Fibroblast of the aortic adventitia (primary cell): ENCODE measurements at regions not wholly inside any gene's neighbourhood (a gene's known extent, or its start where the extent isn't known, plus 50 kb on each side); places are given as distances from the start of the nearest gene placed in this dataset.

Experiments
- DNase-seq: peaks from one replicate; pipeline ENCODE4 v3.0.0-alpha.2; 2010; ENCODE audit warnings: low read depth
- H3K4me3 ChIP-seq: 2 replicates; pipeline ENCODE4 v1.5.1; 2011; ENCODE audit warnings: low read depth, mild to moderate bottlenecking, control low read depth, low read length, moderate library complexity
- CTCF ChIP-seq: IDR thresholded peaks from 2 replicates; pipeline ENCODE4 v1.5.1; 2011; ENCODE audit warnings: mild to moderate bottlenecking, low read length, control low read depth, inconsistent platforms; ENCODE audit not compliant: insufficient read depth

DNA sequence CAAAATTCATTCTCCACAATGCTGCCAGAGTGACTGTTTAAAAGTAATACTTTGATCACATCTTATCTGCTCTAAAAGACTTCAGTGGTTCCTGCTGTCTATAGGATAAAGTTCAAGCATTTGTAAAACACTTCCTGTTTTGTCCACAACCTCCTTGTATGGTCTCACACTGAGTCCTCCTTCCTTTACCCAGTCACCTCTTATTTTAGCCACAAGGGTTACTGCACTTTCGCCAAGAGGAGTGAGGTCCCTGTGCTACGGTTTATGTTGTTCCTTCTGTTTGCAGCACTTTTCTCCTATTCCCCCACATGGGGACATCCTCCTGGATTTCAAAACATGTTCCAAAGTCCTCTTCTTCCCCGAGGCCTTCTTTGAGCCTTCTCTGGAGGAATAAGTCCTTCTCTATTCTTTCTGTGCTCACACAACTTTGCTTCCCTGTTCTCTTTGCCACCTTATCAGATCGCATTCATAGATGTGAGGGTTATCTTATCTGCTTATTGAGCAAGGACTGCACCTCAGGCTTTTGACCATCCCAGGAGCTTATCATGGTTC, 112.2 kb upstream of the NABP1 start:
- no peak for TF ChIP-seq CTCF

GRCh38 chr2:191566344-191566743, 111.6 kb upstream of the NABP1 start:
- peak; percentile 81 for TF ChIP-seq CTCF
- no peak overlapping the region for H3K4me3 ChIP-seq
- peak; percentile 72 for DNase-seq

More for the DNA sequence above, 112.2 kb upstream of the NABP1 start:
- DNase-seq: no peak
- no peak overlapping the region for H3K4me3 ChIP-seq

- no peak overlapping the region for H3K4me3 ChIP-seq
- TF ChIP-seq CTCF: no peak
- DNase-seq: no peak
Measured at GRCh38 chr2:191567206-191567605, 110.7 kb upstream of the NABP1 start.

- no peak for DNase-seq
- no peak for TF ChIP-seq CTCF
- H3K4me3 ChIP-seq: no peak overlapping the region
Measured at GRCh38 chr2:191569025-191569424, 108.9 kb upstream of the NABP1 start.

DNA sequence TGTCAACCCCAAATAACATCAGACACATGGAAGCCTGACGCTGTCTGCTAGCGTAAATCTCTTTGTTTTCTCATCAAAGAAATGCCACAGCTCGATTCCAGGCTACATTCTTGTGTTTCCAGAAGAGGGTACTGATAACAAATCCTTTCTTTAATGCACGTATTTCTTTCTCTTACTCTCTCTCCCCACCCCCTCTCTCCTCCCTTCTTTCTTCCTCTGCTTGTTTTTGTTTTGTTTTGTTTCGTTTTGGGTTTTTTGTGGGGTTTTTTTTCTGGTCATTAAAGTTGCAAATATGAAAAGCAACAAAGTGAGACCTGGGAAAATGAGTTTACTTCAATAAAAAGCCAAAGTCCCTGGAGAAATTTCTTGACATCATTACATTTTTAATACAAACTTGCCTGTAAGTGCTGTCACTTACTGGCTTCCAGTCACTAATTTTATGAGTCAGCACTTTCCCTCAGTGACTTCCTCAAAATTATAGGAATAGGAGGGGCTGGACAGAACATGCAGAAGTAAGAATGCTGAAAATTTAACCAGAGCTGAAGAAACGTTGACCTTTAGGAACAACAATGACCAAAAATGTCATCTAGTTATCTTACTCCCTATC, 106.7 kb upstream of the NABP1 start:
- DNase-seq: peak; percentile 84
- peak overlapping the region; percentile 6 for H3K4me3 ChIP-seq
- TF ChIP-seq CTCF: peak; percentile 53

GRCh38 chr2:191572319-191572718, 105.6 kb upstream of the NABP1 start:
- no peak for TF ChIP-seq CTCF
- no peak overlapping the region for H3K4me3 ChIP-seq
- no peak for DNase-seq

DNA sequence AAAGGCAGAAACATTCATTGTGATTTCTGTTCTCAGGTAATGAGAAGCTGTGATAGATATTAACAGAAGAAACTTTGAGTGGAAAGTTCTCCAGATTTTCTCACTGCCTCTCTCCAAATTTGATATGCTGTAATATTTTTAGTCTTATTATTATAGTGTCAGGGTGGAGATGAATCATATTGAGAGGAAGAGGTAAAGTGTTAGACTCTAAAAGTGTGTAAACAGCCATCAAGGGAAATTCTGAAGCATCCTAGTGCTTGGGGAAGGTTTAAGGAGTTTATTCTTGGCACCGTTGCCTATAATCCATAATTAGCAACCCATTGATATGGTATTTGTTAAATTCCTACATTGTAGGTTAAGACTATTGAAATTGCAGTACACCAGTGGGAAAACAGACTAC, 104.7 kb upstream of the NABP1 start:
- no peak for TF ChIP-seq CTCF
- no peak for DNase-seq
- no peak overlapping the region for H3K4me3 ChIP-seq
